NK-92 treated with Interleukin-12 subunit alpha and Interleukin-12 subunit beta, amount 100 ng/mL, for 24 hours (cell line): ENCODE measurements at regions not wholly inside any gene's neighbourhood (a gene's known extent, or its start where the extent isn't known, plus 50 kb on each side); places are given as distances from the start of the nearest gene placed in this dataset.
"Not testable (repeated sequence)": the region's sequence is repeated elsewhere in the genome, so short reads cannot be mapped to it uniquely, and the experiment has no call there.

Source experiments
- DNase-seq: peaks from one replicate; lab custom pipeline; 2025; lab: John Stamatoyannopoulos, UW

DNA sequence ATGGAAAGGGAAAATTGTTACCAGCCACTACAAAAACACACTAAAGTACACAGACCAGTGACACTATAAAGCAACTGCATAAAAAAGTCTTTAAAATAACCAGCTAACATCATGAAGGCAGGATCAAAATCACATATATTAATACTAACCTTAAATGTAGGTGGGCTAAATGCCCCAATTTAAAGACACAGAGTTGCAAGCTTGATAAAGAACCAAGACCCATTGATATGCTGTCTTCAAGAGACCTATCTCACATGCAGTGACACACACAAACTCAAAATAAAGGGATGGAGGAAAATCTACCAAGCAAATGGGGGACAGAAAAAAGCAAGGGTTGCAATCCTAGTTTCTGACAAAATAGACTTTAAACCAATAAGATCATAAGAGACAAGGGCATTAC, 246.3 kb downstream of the SEC16B start:
- no peak for DNase-seq

DNA sequence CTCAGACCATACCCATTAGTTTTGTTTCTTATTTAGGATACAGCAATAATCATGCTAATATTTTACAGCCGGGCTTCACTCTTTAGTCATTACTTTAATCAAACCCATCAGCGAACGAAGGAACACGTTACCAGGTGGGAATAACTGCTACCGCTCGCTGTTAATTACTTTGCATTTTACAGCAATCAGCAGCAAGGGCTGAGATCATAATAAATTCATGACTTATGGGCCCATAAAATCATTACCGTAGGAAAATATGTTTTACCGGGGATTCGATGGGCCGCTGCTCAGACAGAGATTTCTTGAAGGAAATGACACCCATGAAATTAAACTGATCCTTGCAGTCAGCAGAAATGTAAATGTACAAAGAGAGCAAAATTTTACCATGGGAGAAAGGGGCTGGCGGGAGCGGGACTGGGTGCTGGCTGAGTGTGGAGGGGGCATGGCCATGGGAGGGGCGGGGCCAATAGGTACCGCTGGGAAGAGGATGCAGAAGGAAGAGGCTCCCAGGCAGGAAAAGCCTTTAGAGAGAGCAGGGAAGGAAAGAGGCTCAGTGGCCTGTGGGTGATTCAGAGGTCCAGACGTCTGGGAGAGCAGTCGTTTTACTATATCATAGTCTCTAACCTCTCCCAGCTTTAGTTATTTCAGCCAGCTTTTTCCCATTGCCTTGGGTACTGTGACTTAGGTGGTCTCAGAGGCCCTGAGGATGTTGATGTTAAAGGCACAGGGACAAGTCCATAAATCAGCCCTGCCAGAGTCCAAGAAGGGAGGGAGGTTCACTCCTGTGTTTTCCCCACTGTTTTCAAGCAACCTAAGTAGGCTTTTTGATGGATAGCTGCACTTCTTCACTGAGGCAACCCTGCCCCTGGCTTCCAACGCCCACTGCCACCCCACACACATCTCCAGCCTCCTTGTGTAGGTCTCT, 258.9 kb downstream of the SEC16B start:
- no peak for DNase-seq

DNA sequence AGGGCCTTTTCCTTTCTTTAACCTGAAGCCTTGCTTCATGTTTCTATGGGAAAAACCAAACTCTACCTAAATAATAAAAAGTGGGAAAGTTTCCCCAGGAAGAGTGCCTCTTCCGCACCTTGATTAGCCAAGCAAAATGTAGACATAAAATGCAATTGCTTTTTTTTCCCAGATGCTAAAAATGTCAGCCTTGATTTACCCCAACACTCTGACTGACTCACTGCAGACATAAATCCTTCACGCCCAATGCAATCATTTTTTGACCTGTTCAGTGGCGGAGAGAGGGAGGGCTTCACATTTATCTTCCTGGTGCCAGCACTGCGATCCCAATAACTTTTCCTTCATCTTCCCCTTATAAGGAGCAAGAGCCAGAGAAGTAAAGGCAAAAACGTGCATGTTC, 261.5 kb downstream of the SEC16B start:
- no peak for DNase-seq

GRCh38 chr1:177706977-177707376, 262.9 kb downstream of the SEC16B start:
- no peak for DNase-seq

- DNase-seq = no peak
These were observed 264.0 kb downstream of the SEC16B start for GRCh38 chr1:177705839-177706238.

DNA sequence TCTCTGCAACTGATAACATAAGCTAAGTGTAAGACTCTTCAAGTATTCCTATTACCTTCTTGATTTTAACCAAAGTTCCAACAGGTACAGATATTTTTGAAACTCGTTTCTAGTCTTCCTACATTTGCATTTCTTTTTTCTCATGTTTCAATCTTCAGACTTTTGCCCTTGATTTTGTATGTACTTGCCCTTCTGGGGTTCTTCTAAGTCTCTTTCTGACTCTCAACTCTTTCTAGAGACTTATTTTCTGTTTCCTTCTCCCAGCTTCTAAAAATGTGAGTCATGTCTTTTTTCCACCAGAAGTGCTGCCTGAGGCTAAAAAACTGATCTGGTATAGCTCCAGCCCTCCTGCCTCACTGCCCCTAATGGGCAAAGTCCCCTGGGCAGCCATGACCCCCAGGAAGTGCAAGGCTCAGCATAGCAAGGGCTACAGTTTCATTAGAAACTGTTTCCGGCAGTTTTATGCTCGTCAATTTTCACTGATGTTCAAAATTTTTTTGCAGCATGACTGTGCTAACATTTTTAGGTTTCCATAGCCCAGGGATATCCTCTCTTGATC, 265.9 kb downstream of the SEC16B start:
- DNase-seq = no peak

GRCh38 chr1:177701654-177702353, 268.1 kb downstream of the SEC16B start:
- DNase-seq = no peak

DNA sequence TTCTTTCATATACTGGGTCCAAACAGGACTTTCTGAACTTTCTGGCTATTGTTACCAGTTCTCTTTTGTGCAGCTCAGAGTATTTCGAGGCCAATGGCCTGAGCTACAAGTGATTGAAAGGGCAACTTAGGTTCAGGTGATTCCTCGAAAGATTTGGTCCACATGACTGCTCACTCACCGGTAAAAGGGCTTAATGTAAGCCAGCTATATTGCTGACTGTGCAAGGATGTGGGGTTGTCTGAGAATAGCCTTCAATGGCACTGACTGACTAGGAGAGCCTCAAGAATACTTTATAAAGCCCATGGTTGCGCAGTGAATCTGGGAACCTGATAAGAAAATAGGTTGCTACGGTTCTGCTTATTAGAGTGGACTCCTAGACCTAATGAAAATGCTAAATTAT, 269.0 kb downstream of the SEC16B start:
- no peak for DNase-seq

DNA sequence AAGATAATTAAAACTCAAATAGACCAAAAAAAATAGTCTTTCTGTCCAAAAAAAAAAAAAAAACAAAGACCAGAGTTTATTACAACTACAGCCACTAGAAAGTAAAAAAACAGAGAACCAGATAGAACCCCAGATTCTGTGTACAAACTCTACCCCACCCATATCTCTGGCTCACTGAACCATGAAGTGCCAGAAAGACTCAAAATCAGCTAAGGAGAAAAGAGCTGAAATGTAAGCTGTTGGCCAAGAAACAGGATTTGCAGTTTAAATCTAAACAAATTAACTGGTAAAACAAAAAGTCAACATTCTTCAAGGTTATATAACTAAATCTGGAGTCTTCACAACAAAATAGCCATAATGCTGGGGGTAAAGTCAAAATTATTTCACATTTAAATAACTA, 278.9 kb downstream of the SEC16B start:
- DNase-seq = no peak

DNA sequence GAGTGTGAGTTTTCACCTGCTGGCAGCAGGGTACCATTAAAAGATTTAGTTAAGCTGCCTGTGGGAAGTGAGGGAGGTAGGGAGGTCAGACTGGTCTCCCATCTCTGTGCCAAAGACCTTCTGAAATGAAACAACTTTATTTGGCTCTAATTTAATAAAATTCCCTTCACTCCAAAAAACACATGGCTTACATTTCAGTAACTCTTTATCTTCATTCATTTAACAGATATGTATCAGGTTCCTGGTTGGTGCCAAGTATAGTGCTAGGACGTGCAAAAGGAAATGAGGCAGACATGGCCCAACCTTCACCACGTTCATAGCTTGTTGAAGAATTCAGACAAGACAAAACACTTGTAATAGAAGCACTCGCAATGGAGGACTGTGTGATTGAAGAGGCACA, 282.3 kb downstream of the SEC16B start:
- no peak for DNase-seq

DNA sequence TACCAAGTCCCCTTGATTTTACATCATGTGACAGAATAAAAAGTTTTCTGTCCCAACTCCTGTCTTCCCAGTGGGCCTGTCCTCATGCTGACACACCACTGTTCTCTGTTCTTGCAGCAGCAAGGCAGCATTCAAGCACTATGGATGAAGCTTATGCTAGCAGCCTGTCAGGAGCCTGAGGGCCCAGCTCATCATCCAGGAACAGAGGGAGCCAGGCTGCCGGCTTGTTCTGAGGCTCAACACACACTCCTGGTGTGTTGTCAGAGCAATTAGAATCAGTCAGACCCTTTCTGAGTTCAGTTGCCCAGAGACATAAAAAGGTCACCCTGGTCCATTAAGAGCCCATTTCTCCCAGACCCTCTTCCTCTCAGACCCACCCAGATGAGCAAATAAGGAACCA, 282.9 kb downstream of the SEC16B start:
- DNase-seq = no peak

DNA sequence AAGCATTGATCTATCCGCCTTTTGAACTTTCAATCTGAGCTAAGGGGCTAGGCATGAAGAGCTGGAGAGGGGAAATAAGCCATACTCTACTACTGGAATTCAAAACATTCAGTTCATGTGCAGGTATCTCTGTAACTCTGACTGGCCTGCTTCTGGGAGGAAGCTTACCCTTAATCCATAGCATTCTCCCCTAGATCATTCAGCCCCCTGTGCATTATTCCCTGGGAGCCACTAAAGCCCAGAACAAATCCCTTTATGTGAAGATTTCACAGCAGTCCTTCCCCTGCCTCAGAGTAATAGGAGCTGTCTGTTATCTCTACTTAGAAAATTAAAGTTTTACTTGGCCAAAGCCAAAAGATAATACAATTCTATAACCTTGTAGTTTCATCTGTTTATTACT, 300.7 kb downstream of the SEC16B start:
- DNase-seq = no peak

DNA sequence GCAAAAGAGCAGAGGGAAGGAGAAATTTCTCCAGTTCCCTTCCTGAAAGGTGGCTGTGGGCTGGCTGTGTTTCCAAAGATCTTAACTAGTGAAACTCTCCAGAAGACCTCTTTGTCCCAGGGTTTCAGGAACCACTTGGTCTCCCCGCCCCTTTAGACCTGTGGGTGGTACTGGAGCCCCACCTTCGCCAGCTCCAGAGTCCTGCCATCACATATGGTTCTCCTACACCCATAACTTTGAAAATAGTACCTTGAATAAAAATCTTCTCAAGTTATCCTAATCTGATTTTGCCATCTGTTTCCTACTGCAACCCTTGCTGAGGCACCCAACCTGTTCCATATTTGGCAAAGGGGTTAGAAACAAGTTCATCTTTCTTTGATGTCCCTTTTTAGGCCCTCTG, 303.9 kb downstream of the SEC16B start:
- DNase-seq = no peak

- DNase-seq = not testable (repeated sequence)
These were observed 305.1 kb downstream of the SEC16B start for GRCh38 chr1:177664742-177665141.

DNA sequence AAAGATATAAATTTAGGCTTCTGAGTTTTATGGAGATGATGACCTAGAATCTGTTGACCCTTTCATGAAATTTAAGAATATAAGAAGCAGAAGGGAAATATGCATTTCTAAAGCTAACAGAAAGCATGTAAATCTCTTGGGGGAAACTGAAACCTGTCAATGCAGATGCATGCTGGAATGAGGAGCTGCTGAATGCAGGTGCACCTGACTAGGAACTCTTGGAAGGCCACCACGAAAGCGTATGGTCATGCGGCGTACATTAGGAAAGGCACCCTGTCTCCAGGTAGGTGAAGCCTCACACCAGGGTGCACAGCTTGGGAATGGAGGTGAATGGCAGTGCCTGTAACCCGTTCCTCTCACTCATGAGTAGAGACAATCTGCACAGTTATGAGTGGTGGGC, 309.7 kb downstream of the SEC16B start:
- DNase-seq = no peak

- DNase-seq = no peak
These were observed 310.6 kb downstream of the SEC16B start for GRCh38 chr1:177659281-177659680.

- DNase-seq = no peak
These were observed 313.3 kb downstream of the SEC16B start for GRCh38 chr1:177656598-177656997.

- DNase-seq = no peak
These were observed 318.9 kb downstream of the SEC16B start for GRCh38 chr1:177650947-177651346.

DNA sequence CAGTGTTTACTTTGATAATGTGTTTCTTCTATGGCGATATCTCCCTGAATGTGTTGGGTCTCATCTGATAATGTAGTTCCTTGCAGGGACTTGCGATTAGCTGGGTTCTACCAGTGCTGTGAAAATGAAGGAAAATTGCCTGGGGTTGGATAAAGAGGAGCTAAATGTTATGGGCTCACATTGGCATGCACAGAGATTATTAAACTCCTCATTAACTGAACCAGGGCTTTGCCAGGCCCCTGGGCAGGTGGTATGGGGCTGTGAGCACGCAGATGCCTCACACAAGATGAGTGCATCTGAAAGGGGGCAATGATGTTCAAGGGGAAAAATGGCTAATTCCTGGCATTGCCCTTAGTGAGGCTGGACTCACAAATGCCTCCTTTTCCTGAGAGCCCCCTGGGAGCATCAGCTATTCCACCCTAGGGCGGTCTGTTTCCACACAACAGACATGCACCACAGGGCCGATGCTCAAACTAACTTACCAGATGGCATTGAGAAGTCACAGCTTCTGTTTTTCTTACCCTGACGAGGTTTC, 321.1 kb downstream of the SEC16B start:
- no peak for DNase-seq

- no peak for DNase-seq
These were observed 321.7 kb downstream of the SEC16B start for GRCh38 chr1:177648138-177648537.

GRCh38 chr1:177646757-177647730, 322.8 kb downstream of the SEC16B start:
- DNase-seq = no peak
